ENCODE measurements at regions not wholly inside any gene's neighbourhood (a gene's known extent, or its start where the extent isn't known, plus 50 kb on each side); places are given as distances from the start of the nearest gene placed in this dataset.
"Not testable (repeated sequence)": the region's sequence is repeated elsewhere in the genome, so short reads cannot be mapped to it uniquely, and the experiment has no call there.

GRCh38 chr12:9454021-9454420 lies 153.7 kb downstream of the KLRB1 start:
- not testable (repeated sequence) for TF ChIP-seq CTCF (IDR thresholded peaks at IDR 0.05 in 4 of 5, conservative IDR thresholded peaks at IDR 0.05 in 1 of 5); POLR2A (IDR thresholded peaks at IDR 0.05)

All from gastrocnemius medialis (tissue), 4 donors.